GM13976 (cell line): ENCODE measurements at regions not wholly inside any gene's neighbourhood (a gene's known extent, or its start where the extent isn't known, plus 50 kb on each side); places are given as distances from the start of the nearest gene placed in this dataset.

Experiments
- DNase-seq: peaks from one replicate; pipeline ENCODE4 v3.0.0; 2012; ENCODE audit warnings: low spot score
- in situ Hi-C: fragments of 300-500 bp; cut with MboI; formaldehyde crosslinking; loops from one replicate; pipeline ENCODE4 v1.12.0; 2022; ENCODE audit warnings: low sequenced_read_pairs, mixed read lengths, inconsistent platforms; ENCODE audit not compliant: unreplicated experiment
- TF ChIP-seq, protein P1 (sequence below): IDR thresholded peaks from 2 replicates; pipeline ENCODE4 v1.5.1; 2012; ENCODE audit warnings: borderline replicate concordance, mild to moderate bottlenecking; ENCODE audit not compliant: insufficient read depth; ENCODE audit errors: extremely low read depth, missing control alignments, control extremely low read depth

DNA sequence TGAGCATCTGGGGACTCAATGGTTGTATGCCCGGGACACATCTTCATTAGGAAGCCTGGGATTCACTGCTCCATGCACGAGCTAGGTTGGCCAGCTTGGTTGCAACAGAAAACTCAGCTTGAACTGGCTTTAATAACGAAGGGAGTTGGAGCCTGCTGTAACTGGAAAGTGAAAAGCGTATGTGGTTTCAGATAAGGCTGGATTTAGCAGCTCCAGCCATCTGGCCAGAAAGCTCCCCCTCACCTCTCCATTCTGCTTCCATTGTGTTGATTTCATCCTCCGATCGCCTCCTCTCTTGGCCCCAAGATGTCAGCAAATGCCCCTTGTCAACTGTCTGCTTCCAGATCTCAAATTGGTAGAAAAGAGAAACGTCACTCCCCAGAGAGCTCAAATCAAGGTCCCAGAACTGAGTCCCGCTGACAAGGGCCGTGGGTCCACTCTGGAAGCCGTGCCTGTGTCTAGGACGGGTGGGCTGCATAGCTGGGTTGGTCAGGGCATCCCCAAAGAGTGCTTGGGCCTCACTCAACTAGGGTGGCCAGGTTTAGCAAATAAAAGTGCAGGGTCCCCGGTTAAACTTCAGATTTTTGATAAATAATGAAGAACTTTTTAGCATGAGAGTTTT, 117.0 kb upstream of the PMEPA1 start:
- in situ Hi-C loops, result no loop called here
- TF ChIP-seq, protein P1, sequence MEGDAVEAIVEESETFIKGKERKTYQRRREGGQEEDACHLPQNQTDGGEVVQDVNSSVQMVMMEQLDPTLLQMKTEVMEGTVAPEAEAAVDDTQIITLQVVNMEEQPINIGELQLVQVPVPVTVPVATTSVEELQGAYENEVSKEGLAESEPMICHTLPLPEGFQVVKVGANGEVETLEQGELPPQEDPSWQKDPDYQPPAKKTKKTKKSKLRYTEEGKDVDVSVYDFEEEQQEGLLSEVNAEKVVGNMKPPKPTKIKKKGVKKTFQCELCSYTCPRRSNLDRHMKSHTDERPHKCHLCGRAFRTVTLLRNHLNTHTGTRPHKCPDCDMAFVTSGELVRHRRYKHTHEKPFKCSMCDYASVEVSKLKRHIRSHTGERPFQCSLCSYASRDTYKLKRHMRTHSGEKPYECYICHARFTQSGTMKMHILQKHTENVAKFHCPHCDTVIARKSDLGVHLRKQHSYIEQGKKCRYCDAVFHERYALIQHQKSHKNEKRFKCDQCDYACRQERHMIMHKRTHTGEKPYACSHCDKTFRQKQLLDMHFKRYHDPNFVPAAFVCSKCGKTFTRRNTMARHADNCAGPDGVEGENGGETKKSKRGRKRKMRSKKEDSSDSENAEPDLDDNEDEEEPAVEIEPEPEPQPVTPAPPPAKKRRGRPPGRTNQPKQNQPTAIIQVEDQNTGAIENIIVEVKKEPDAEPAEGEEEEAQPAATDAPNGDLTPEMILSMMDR, result no peak
- no peak for DNase-seq

DNA sequence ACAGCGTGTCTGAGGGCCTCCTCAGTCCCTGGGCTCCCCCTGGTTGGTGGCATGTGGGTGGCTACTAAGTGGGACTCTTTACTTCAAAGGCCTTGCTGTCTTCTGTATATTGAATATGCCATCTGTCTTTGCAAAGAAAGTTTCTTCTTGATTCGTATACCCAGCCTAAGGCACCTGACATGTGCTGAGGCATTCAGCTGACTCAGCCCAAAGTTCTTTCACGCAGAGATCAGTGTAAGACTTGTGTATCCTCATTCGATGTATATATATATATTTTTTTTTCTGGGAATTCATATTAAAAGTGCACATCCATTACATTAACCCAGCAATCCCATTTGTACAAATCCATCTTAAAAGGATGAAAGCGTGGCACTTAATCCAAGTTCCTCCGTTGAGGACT, 115.1 kb upstream of the PMEPA1 start:
- TF ChIP-seq, protein P1, result no peak
- DNase-seq, result no peak
- in situ Hi-C loops, result no loop called here

DNA sequence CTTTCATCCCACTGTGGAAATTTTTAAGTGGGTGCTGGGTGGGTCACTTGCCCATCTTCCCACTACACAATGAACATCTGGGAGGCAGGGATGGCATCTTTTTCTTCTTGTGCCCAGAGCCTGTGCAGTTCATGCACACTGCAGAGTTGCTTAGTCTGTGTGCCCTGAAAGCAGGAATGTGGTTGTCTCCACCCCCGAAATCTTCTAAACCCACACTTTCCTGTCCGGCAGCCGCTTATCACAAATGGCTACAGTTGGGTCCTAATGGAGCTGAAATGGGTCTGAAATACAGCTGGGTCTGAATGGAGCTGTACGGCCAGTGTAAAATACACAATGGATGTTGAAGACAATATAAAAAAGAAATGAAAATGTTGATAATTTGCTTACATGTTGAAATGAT, 112.1 kb upstream of the PMEPA1 start:
- DNase-seq, result no peak
- TF ChIP-seq, protein P1, result no peak
- in situ Hi-C loops, result no loop called here

DNA sequence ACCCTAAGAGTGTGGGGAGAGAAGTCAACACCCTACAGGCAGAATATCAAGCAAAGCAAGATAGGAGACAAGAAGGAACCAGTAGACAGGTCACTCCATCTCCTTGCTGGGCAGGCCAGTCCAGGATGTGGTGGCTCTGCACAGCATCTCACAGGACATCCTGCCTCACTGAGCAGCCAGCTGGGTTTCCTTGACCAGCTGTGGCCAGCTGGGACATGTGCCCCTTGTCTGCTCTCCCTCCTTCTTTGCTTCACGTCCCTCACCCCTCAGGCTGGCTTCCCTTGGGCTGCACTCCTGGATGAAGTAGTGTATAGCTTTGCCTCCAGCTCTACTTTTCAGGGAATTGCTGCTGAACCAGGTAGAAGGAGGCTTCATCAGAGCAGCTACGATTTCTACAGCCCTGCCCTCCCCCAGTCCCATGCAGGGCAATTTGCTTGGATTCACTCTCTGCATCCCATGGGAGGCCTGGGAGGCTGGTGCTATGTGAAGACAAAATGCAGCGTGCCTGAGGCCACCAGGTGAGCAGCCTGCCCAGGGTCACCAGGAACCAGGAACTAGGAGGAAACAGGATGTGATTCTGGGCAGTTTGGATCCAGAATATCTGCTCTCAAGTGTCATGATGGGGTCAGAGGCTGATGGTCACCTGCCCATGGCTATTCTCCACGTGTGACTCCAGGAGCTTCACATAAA, 110.0 kb upstream of the PMEPA1 start:
- in situ Hi-C loops, result no loop called here
- no peak for DNase-seq

DNA sequence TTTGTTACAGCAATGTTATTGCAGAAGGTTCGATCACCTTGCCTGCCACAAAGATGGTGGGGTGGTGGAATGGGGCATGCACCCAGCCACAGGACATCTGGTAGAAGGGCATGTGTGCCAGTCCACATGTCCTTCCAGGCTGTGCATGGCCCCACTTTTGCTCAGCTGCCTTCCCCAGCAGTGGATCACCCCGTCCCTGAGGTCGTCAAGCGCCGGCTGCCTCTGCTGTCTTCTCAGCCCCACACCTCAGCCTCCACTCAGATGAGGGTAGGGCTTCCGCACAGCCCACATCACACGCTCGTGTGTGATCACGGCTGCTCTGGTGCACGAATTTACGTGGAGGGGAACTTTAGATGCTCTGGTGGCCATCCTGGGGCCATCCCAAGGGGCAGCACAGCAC, 109.5 kb upstream of the PMEPA1 start:
- DNase-seq, result no peak
- in situ Hi-C loops, result no loop called here
- TF ChIP-seq, protein P1, result no peak

More for the DNA sequence above, 110.0 kb upstream of the PMEPA1 start:
- TF ChIP-seq, protein P1, result no peak

DNA sequence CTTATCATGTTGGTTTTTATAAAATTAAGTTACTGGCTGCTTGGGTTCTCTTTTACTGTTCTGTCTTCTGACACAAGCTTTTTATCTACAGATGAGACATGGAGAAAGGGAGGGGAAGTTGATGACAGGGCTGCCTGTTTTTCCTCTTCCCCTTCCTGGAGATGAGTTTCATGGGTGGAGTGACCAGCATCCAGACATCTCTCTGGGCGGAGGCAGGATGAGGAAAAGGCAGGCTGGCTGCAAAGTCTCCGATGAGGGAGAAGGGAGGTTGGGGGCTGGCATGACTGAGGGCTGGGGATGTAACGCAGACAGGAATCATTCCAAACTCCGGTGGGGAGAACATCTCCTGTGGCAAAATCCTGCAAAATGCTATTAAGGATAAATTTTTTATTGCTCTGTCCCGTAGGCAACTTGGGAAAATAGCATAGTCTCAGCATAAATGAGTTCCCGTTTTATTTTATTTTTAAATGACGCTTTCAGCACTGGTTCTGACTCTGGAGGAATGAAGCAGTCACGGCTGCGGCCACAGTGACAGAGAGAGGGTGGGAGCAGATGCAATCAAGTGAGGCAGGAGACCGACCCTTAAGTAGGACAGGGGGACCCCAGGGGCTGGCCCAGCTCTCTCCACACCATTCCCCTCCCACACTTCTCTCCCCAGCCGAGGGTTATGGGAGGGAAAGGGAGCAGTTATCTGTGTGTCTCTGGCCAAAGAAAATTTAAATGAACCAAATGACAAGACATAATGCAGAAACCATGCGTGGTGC, 108.8 kb upstream of the PMEPA1 start:
- in situ Hi-C loops, result no loop called here
- no peak for DNase-seq
- TF ChIP-seq, protein P1, result no peak
